GM18873 (cell line): ENCODE measurements at regions not wholly inside any gene's neighbourhood (a gene's known extent, or its start where the extent isn't known, plus 50 kb on each side); places are given as distances from the start of the nearest gene placed in this dataset.
"Not testable (repeated sequence)": the region's sequence is repeated elsewhere in the genome, so short reads cannot be mapped to it uniquely, and the experiment has no call there.

ENCODE experiments used
- ATAC-seq: cut with Tn5 transposase; IDR thresholded peaks from one replicate; pipeline ENCODE4 v1.9.1; 2021; ENCODE audit warnings: mild to moderate bottlenecking, moderate library complexity, moderate number of reproducible peaks; ENCODE audit not compliant: unreplicated experiment, low FRiP score

GRCh38 chrX:113212052-113212451 lies 371.4 kb upstream of the AMOT start:
- no peak for ATAC-seq

- ATAC-seq = no peak
Measured at GRCh38 chrX:113202601-113203000, 362.0 kb upstream of the AMOT start.

- no peak for ATAC-seq
Measured at GRCh38 chrX:113195949-113196348, 355.3 kb upstream of the AMOT start.

- no peak for ATAC-seq
Measured at GRCh38 chrX:113192418-113192817, 351.8 kb upstream of the AMOT start.

- no peak for ATAC-seq
Measured at GRCh38 chrX:113157496-113157895, 316.9 kb upstream of the AMOT start.

- not testable (repeated sequence) for ATAC-seq
Measured at GRCh38 chrX:113154315-113154714, 313.7 kb upstream of the AMOT start.

- ATAC-seq = no peak
Measured at GRCh38 chrX:113136836-113137235, 296.2 kb upstream of the AMOT start.

GRCh38 chrX:113133316-113133715 lies 292.7 kb upstream of the AMOT start:
- no peak for ATAC-seq

- ATAC-seq = no peak
Measured at GRCh38 chrX:113124693-113125092, 284.1 kb upstream of the AMOT start.

GRCh38 chrX:113075521-113075920 lies 234.9 kb upstream of the AMOT start:
- no peak for ATAC-seq

- no peak for ATAC-seq
Measured at GRCh38 chrX:113059714-113060113, 219.1 kb upstream of the AMOT start.

GRCh38 chrX:113058634-113059033 lies 218.0 kb upstream of the AMOT start:
- ATAC-seq = no peak

GRCh38 chrX:113048896-113049295 lies 208.3 kb upstream of the AMOT start:
- no peak for ATAC-seq

- no peak for ATAC-seq
Measured at GRCh38 chrX:113048480-113048879, 207.8 kb upstream of the AMOT start.

GRCh38 chrX:113033966-113034680 lies 193.5 kb upstream of the AMOT start:
- no peak for ATAC-seq

GRCh38 chrX:113019958-113020357 lies 179.3 kb upstream of the AMOT start:
- no peak for ATAC-seq

- ATAC-seq = no peak
Measured at GRCh38 chrX:113009837-113010236, 169.2 kb upstream of the AMOT start.

- ATAC-seq = no peak
Measured at GRCh38 chrX:113009029-113009428, 168.4 kb upstream of the AMOT start.

GRCh38 chrX:113001836-113002235 lies 161.2 kb upstream of the AMOT start:
- no peak for ATAC-seq

GRCh38 chrX:112997991-112998390 lies 157.4 kb upstream of the AMOT start:
- no peak for ATAC-seq

GRCh38 chrX:112991801-112992200 lies 151.2 kb upstream of the AMOT start:
- ATAC-seq = no peak

- no peak for ATAC-seq
Measured at GRCh38 chrX:112979879-112980278, 139.2 kb upstream of the AMOT start.
